ENCODE measurements at regions not wholly inside any gene's neighbourhood (a gene's known extent, or its start where the extent isn't known, plus 50 kb on each side); places are given as distances from the start of the nearest gene placed in this dataset.

DNA sequence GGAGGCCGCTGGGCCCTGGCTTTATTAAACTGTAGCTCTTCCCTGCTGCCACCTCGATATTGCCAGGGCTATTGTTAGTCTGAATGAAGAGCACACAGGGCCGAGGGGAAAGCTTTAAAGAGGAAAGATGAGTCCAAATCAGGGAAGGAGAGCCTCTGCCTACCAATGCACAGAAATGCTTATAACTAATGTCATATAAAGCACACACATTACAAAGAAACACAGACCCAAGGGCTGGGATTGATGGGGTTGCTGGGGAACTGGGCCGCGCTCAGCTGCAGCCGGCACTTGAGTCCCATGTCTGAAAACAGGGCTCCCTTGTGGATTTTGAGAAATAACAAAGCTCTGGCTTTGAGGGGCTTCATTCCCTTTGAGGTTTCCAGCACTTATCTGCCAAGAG is 232.6 kb downstream of the CD83 start:
- TF ChIP-seq, protein P1, sequence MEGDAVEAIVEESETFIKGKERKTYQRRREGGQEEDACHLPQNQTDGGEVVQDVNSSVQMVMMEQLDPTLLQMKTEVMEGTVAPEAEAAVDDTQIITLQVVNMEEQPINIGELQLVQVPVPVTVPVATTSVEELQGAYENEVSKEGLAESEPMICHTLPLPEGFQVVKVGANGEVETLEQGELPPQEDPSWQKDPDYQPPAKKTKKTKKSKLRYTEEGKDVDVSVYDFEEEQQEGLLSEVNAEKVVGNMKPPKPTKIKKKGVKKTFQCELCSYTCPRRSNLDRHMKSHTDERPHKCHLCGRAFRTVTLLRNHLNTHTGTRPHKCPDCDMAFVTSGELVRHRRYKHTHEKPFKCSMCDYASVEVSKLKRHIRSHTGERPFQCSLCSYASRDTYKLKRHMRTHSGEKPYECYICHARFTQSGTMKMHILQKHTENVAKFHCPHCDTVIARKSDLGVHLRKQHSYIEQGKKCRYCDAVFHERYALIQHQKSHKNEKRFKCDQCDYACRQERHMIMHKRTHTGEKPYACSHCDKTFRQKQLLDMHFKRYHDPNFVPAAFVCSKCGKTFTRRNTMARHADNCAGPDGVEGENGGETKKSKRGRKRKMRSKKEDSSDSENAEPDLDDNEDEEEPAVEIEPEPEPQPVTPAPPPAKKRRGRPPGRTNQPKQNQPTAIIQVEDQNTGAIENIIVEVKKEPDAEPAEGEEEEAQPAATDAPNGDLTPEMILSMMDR (IDR thresholded peaks at IDR 0.05): no peak
- TF ChIP-seq POLR2A (IDR thresholded peaks at IDR 0.05): no peak
